ENCODE measurements at regions not wholly inside any gene's neighbourhood (a gene's known extent, or its start where the extent isn't known, plus 50 kb on each side); places are given as distances from the start of the nearest gene placed in this dataset.

- TF ChIP-seq CTCF (IDR thresholded peaks at IDR 0.05), result no peak
- TF ChIP-seq POLR2A (IDR thresholded peaks at IDR 0.05), result no peak
Observed at GRCh38 chr18:44096016-44096415, 584.7 kb upstream of the SETBP1 start.

Data from Peyer's patch (tissue), 4 donors.